ENCODE measurements at regions not wholly inside any gene's neighbourhood (a gene's known extent, or its start where the extent isn't known, plus 50 kb on each side); places are given as distances from the start of the nearest gene placed in this dataset.

DNA sequence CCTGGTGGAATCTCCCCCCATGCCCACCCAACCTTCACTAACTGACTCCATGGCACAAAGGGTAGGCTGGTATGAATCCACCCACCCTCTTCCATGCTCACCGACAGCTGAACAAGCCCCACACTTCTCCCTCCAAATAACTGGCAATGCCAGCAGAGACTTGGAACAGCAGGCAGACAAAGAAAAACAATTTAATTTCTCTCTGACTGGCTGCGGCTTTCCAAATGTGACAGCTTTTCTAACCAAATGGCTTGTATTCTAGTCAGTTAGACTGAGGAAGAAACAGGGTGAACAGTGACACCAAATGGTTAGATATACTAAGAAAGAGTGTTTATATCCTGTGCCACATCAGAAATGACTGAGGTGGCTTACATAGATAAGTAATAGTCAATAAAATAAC is 199.3 kb upstream of the ADAMTS3 start (continued):
- TF ChIP-seq PURB (CRISPR knock-in tag; IDR thresholded peaks at IDR 0.05; ENCODE audit: low read depth), result no peak
- no peak for TF ChIP-seq CTCFL (IDR thresholded peaks at IDR 0.05; ENCODE audit: borderline replicate concordance, insufficient read depth, low read depth, low read length, poor library complexity, severe bottlenecking)
- TF ChIP-seq, protein P1, sequence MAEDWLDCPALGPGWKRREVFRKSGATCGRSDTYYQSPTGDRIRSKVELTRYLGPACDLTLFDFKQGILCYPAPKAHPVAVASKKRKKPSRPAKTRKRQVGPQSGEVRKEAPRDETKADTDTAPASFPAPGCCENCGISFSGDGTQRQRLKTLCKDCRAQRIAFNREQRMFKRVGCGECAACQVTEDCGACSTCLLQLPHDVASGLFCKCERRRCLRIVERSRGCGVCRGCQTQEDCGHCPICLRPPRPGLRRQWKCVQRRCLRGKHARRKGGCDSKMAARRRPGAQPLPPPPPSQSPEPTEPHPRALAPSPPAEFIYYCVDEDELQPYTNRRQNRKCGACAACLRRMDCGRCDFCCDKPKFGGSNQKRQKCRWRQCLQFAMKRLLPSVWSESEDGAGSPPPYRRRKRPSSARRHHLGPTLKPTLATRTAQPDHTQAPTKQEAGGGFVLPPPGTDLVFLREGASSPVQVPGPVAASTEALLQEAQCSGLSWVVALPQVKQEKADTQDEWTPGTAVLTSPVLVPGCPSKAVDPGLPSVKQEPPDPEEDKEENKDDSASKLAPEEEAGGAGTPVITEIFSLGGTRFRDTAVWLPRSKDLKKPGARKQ (CRISPR knock-in tag; IDR thresholded peaks at IDR 0.05), result no peak
- TF ChIP-seq CTCF (IDR thresholded peaks at IDR 0.05 in 2 of 3, conservative IDR thresholded peaks at IDR 0.05 in 1 of 3; ENCODE audit: insufficient read depth in 2 of 3, low read depth in 1 of 3, low read length in 3 of 3), result peak in 2 of 3 experiments; percentile 11 to 30; a peak in 3 of 6 replicates
- TF ChIP-seq ZNF586 (CRISPR knock-in tag; conservative IDR thresholded peaks at IDR 0.05), result no peak
- TF ChIP-seq ZNF717 (CRISPR knock-in tag; IDR thresholded peaks at IDR 0.05), result no peak
- TF ChIP-seq, protein P2, sequence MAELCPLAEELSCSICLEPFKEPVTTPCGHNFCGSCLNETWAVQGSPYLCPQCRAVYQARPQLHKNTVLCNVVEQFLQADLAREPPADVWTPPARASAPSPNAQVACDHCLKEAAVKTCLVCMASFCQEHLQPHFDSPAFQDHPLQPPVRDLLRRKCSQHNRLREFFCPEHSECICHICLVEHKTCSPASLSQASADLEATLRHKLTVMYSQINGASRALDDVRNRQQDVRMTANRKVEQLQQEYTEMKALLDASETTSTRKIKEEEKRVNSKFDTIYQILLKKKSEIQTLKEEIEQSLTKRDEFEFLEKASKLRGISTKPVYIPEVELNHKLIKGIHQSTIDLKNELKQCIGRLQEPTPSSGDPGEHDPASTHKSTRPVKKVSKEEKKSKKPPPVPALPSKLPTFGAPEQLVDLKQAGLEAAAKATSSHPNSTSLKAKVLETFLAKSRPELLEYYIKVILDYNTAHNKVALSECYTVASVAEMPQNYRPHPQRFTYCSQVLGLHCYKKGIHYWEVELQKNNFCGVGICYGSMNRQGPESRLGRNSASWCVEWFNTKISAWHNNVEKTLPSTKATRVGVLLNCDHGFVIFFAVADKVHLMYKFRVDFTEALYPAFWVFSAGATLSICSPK (IDR thresholded peaks at IDR 0.05; ENCODE audit: borderline replicate concordance), result no peak
- no peak for TF ChIP-seq TAF15 (IDR thresholded peaks at IDR 0.05; ENCODE audit: low read depth, low read length)
- TF ChIP-seq HMG20B (CRISPR knock-in tag; IDR thresholded peaks at IDR 0.05), result no peak
- no peak for TF ChIP-seq NFIC (IDR thresholded peaks at IDR 0.05)
- no peak for TF ChIP-seq MTA2 (IDR thresholded peaks at IDR 0.05; ENCODE audit: low read depth)
- no peak for TF ChIP-seq ATF1 (CRISPR knock-in tag; IDR thresholded peaks at IDR 0.05)
- no peak for TF ChIP-seq ATF1 (tag; IDR thresholded peaks at IDR 0.05)
- TF ChIP-seq MIER1 (IDR thresholded peaks at IDR 0.05; ENCODE audit: low read depth), result no peak
- no peak for TF ChIP-seq ZMIZ1 (IDR thresholded peaks at IDR 0.05; ENCODE audit: low read depth in 2 of 2, low read length in 2 of 2)
